GM12872 (cell line): ENCODE measurements at regions not wholly inside any gene's neighbourhood (a gene's known extent, or its start where the extent isn't known, plus 50 kb on each side); places are given as distances from the start of the nearest gene placed in this dataset.

Source experiments
- TF ChIP-seq, protein P1 (sequence below): IDR thresholded peaks from 3 replicates; pipeline ENCODE4 v1.5.1; 2011; ENCODE audit warnings: low read depth, mild to moderate bottlenecking, low read length, moderate library complexity; ENCODE audit not compliant: insufficient read depth

DNA sequence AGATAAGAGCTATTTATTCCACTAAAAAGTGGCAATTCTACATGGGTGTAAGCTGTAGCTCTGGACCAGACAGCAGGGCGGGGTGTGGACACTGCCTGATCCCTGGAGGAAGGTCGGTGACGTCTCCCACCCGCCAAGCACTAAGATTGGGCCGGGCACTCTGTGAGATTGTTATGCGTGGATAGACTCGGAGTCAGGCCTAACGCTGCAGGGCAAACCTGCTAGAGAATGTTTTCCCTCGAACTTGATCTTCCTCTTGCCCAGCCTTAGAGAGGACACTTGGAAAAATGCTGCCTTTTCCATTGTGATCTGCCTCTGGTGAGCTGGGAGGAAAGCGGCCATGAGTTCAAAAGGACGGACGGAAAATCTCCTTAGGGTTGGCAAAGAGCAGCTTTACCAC lies 1273.4 kb downstream of the TBC1D22A start:
- TF ChIP-seq, protein P1, sequence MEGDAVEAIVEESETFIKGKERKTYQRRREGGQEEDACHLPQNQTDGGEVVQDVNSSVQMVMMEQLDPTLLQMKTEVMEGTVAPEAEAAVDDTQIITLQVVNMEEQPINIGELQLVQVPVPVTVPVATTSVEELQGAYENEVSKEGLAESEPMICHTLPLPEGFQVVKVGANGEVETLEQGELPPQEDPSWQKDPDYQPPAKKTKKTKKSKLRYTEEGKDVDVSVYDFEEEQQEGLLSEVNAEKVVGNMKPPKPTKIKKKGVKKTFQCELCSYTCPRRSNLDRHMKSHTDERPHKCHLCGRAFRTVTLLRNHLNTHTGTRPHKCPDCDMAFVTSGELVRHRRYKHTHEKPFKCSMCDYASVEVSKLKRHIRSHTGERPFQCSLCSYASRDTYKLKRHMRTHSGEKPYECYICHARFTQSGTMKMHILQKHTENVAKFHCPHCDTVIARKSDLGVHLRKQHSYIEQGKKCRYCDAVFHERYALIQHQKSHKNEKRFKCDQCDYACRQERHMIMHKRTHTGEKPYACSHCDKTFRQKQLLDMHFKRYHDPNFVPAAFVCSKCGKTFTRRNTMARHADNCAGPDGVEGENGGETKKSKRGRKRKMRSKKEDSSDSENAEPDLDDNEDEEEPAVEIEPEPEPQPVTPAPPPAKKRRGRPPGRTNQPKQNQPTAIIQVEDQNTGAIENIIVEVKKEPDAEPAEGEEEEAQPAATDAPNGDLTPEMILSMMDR: no peak

DNA sequence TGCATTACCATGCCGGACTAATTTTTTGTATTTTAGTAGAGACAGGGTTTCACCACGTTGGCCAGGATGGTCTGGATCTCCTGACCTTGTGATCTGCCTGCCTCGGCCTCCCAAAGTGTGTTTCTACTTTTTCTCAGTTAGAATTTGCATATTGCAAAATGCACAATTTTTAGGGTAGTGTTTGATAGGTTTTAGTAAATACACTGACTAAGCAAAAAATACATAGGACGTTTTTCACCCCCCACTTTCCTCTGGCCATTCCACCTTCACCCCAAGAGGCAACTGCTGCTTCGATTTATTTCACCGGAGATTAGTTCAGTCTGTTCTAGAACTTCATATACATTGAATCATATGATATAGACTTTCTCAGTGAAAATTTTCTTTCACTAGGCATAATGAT lies 1269.1 kb downstream of the TBC1D22A start:
- TF ChIP-seq, protein P1: no peak

DNA sequence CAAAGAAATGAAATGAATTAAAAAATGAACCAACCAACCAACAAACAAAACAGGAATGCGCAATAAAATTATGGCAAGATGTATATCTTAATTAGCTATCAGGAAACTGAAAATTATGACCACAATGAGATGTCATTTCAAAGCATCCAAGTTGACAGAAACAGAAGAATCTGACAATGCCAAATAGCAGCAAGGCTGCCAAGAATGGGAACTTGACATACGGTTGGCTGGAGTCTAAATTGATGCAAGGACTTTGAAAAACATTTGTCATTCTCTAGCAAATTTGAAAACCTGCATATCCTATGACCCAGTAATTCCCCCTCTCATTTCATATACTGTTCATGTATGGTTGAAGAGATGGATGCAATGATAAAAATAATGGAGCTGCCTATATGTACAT lies 1262.6 kb downstream of the TBC1D22A start:
- TF ChIP-seq, protein P1: no peak

DNA sequence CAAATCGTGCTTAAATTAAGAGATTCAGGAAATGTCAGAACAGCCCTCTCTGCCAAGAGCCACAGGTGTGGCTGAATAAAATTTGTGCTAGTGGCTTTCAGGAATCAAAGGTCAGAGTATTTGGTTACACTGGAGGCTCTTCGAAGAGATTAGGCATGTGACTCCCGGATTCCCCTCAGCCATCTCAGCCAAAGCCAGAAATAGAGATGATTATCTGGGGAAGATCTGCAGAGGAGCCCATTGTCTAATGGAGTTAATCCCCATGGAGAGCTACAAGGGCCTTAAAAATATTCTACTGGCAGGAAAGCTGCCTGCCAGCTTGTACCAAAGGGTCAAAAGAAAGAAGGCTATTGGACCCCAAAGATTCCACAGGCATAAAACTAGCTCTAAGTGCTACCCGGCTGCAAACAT lies 1259.5 kb downstream of the TBC1D22A start:
- TF ChIP-seq, protein P1: no peak

DNA sequence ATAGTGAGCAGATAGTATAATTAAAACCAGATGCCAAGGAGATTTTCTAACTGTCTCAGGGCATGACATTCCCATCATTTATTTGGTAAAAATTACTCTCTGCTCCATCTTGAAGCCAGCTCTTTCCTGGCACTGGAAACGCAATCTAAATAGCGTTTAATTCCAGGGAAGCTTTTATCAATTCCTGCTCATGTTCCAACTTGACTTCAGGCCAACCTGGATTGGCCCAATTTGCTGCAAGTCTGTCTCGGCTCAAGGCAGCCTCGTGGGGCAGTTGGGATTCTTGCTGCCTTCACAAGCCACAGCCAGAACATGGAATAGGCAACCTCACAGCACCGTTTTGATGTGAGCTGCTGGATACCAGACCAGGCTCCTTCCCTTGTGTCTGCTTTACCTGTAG lies 1255.9 kb downstream of the TBC1D22A start:
- TF ChIP-seq, protein P1: no peak

DNA sequence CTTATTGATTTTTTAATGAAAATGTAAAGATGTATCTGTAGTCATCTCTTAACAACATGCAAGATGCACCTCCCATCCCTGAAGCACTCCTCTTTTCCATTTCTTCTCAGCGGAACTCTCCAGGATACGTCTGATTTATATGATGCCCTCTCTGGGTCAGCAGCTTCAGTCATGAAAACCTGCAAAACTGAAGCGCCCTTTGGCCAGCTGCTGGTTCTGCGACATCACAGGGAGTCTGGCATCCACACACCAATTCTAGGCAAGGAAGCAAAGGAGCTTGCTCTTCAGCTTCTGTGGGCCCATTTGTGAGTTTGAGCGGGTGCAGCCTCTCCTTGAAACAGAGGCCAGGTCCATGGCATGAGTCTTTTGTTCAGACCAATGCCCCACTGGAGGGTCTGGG lies 1253.3 kb downstream of the TBC1D22A start:
- TF ChIP-seq, protein P1: no peak

DNA sequence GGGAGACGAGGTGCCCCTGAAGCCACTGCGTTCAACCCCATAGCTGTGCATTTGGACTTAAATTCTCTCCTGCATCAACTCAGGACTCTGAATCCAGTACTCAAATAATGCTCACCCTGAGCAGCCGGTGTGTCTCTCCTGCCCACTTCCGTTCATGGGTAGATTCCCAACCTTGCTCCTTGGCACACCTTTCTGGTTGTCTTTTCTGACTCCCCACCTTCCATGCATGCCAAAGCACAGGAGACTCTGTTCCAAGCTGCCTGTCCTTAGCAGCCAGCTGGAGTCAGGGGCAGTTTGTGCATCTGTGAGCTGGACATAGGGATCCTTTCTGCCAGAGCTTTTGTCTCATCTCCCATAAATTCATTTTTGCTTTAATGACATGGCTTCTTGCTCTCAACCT lies 1242.5 kb downstream of the TBC1D22A start:
- TF ChIP-seq, protein P1: no peak

DNA sequence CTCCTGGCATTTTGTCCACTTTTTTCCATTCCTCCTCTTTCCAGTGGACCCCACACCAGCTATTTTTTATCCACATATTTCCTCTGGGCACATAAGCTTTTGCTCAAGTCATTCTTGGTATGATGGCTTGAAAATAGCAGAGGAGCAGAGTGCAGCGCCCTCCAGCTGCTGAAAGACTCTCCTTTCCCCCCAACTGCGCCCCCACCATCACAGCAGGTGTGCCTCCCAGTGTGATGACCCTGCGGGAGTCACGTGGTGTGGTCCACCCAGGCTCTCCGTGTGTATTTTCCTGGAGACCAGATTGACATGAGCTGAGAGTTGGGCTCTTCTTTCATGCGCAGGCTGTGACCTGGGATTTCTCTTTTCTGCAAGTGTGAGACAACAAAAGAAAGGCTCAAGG lies 1241.6 kb downstream of the TBC1D22A start:
- TF ChIP-seq, protein P1: no peak
